Keratinocyte (primary cell): ENCODE measurements at regions not wholly inside any gene's neighbourhood (a gene's known extent, or its start where the extent isn't known, plus 50 kb on each side); places are given as distances from the start of the nearest gene placed in this dataset.
A peak's percentile ranks its signal among the peaks of the same experiment; 100 is the strongest.

ENCODE experiments used
- DNase-seq: peaks from one replicate; pipeline ENCODE4 v3.0.0-alpha.2; 2011; ENCODE audit warnings: low read depth, missing footprints, low spot score
- FAIRE-seq: peaks from 2 replicates; lab custom pipeline; 2011; peaks lifted over from hg19 to GRCh38; lab: Jason Lieb, UNC
- H2AFZ ChIP-seq: 2 replicates; pipeline ENCODE4 v1.6.0; 2012; ENCODE audit warnings: low read length, control low read depth, inconsistent platforms; ENCODE audit not compliant: control insufficient read depth
- H3K27ac ChIP-seq: 2 replicates; pipeline ENCODE4 v1.5.1; 2011; ENCODE audit warnings: low read length; ENCODE audit not compliant: control insufficient read depth, insufficient read depth
- H3K27me3 ChIP-seq: 3 replicates; pipeline ENCODE4 v1.6.0; 2011; ENCODE audit warnings: low read length; ENCODE audit not compliant: control insufficient read depth, insufficient read depth; ENCODE audit errors: extremely low read depth
- H3K36me3 ChIP-seq, 2 experiments: 2 replicates in 1 of 2; 3 replicates in 1 of 2; pipeline ENCODE4 v1.5.1; 2011; ENCODE audit warnings: low read length in 2 of 2, mild to moderate bottlenecking in 1 of 2; ENCODE audit not compliant: control insufficient read depth in 2 of 2, insufficient read depth in 2 of 2; ENCODE audit errors: extremely low read depth in 1 of 2
- H3K4me1 ChIP-seq: 3 replicates; pipeline ENCODE4 v1.5.1; 2011; ENCODE audit warnings: low read length; ENCODE audit not compliant: control insufficient read depth, insufficient read depth; ENCODE audit errors: extremely low read depth
- H3K4me2 ChIP-seq: 3 replicates; pipeline ENCODE4 v1.6.0; 2011; ENCODE audit warnings: low read depth, low read length; ENCODE audit not compliant: control insufficient read depth, insufficient read depth; ENCODE audit errors: extremely low read depth
- H3K4me3 ChIP-seq, 3 experiments: fragments of 200-600 bp in 1 of 3; sonication (generic) in 1 of 3; 2 replicates in 2 of 3; 3 replicates in 1 of 3; pipeline ENCODE4 v1.5.1; 2011 to 2016; ENCODE audit warnings: low read length in 3 of 3, mild to moderate bottlenecking in 3 of 3, control low read depth in 2 of 3, inconsistent platforms in 1 of 3, low read depth in 1 of 3, mixed read lengths in 1 of 3, mixed run types in 1 of 3, moderate library complexity in 1 of 3; ENCODE audit not compliant: control insufficient read depth in 2 of 3, insufficient read depth in 2 of 3; ENCODE audit errors: extremely low read depth in 1 of 3
- H3K79me2 ChIP-seq: 2 replicates; pipeline ENCODE4 v1.6.0; 2012; ENCODE audit warnings: low read length; ENCODE audit not compliant: control insufficient read depth, insufficient read depth
- H3K9ac ChIP-seq: 3 replicates; pipeline ENCODE4 v1.6.0; 2011; ENCODE audit warnings: low read length; ENCODE audit not compliant: control insufficient read depth, insufficient read depth; ENCODE audit errors: extremely low read depth
- H3K9me1 ChIP-seq: 3 replicates; pipeline ENCODE4 v1.6.0; 2011; ENCODE audit warnings: low read length; ENCODE audit not compliant: control insufficient read depth, insufficient read depth; ENCODE audit errors: extremely low read depth
- H3K9me3 ChIP-seq: 2 replicates; pipeline ENCODE4 v1.5.1; 2012; ENCODE audit warnings: low read depth, low read length; ENCODE audit not compliant: control insufficient read depth
- H4K20me1 ChIP-seq: 3 replicates; pipeline ENCODE4 v1.6.0; 2011; ENCODE audit warnings: low read length; ENCODE audit not compliant: control insufficient read depth, insufficient read depth; ENCODE audit errors: extremely low read depth
- EZH2 ChIP-seq: IDR thresholded peaks from one replicate; pipeline ENCODE4 v1.6.1; 2012; ENCODE audit warnings: inconsistent platforms, mild to moderate bottlenecking, low read length, moderate library complexity
- dilution Hi-C: fragments of 300-500 bp; cut with MboI; formaldehyde crosslinking; loops from one replicate; pipeline ENCODE4 v1.7.0; 2020; ENCODE audit warnings: low sequenced_read_pairs; ENCODE audit not compliant: extremely low pct_ligation_motif_present
- TF ChIP-seq, protein P1 (sequence below), 3 experiments: IDR thresholded peaks in 1 of 3; conservative IDR thresholded peaks in 1 of 3; optimal IDR thresholded peaks in 1 of 3; 2 replicates in 2 of 3; 3 replicates in 1 of 3; pipeline versions ENCODE3 to v1.5.1; 2011; ENCODE audit warnings: low read length in 3 of 3, mild to moderate bottlenecking in 3 of 3, moderate library complexity in 2 of 3, control low read depth in 1 of 3, inconsistent platforms in 1 of 3; ENCODE audit not compliant: insufficient read depth in 2 of 3; ENCODE audit errors: extremely low read depth in 1 of 3

DNA sequence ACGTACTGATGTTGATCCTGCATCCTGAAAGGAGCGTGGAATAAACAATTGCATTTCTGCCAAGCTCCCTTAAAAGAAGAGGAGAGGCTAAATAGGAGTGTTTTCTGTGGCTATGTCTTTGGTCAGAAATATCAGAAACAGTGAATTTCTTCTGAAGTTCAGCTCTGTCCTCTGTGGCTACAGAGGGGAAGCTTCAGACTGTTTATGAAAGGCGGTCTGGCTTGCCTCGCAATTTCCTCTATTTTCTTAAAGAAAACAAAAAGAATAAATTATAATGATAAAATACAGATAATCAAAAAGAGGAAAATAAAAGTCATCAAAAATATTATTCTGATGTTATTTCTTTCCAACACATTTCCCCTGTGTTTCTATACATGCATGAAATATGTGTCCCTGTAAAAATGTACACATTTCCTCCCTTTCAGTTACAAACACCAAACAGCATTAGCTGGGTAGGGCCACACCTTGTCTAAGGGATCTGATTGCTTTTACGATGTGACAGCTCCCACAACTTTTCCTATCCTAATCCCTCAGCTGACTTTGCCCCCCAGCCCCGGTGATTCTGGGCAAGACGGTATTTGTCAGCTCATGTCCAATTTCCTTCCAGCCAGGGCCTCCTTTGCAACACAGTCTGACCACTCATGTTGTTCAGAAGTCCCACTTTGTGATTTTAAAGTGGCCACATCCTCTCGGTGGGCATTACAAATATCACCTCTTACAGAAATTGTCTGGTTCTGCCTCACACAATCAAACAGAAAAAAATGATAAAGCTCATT is 439.0 kb downstream of the HS3ST3B1 start:
- dilution Hi-C loops = no loop called here
- no peak for TF ChIP-seq EZH2
- TF ChIP-seq, protein P1, sequence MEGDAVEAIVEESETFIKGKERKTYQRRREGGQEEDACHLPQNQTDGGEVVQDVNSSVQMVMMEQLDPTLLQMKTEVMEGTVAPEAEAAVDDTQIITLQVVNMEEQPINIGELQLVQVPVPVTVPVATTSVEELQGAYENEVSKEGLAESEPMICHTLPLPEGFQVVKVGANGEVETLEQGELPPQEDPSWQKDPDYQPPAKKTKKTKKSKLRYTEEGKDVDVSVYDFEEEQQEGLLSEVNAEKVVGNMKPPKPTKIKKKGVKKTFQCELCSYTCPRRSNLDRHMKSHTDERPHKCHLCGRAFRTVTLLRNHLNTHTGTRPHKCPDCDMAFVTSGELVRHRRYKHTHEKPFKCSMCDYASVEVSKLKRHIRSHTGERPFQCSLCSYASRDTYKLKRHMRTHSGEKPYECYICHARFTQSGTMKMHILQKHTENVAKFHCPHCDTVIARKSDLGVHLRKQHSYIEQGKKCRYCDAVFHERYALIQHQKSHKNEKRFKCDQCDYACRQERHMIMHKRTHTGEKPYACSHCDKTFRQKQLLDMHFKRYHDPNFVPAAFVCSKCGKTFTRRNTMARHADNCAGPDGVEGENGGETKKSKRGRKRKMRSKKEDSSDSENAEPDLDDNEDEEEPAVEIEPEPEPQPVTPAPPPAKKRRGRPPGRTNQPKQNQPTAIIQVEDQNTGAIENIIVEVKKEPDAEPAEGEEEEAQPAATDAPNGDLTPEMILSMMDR (optimal IDR thresholded peaks at IDR 0.05 in 1 of 3, IDR thresholded peaks at IDR 0.05 in 1 of 3, conservative IDR thresholded peaks at IDR 0.05 in 1 of 3; ENCODE audit: extremely low read depth in 1 of 3, insufficient read depth in 2 of 3, low read length in 3 of 3) = no peak
- peaks cover 3% of the 10 kb centered on the region for H3K9me1 ChIP-seq
- H3K9ac ChIP-seq = no peak overlapping the region
- no peak overlapping the region for H3K27ac ChIP-seq
- H2AFZ ChIP-seq = no peak overlapping the region
- no peaks in the 10 kb centered on the region for H3K36me3 ChIP-seq
- H4K20me1 ChIP-seq = no peaks in the 10 kb centered on the region
- H3K4me3 ChIP-seq = no peak overlapping the region
- no peaks in the 10 kb centered on the region for H3K9me3 ChIP-seq
- FAIRE-seq = no peak
- no peak overlapping the region for H3K4me2 ChIP-seq
- H3K27me3 ChIP-seq = no peaks in the 10 kb centered on the region
- H3K79me2 ChIP-seq = no peaks in the 10 kb centered on the region
- H3K4me1 ChIP-seq = peaks cover 26% of the 10 kb centered on the region
- DNase-seq = no peak

DNA sequence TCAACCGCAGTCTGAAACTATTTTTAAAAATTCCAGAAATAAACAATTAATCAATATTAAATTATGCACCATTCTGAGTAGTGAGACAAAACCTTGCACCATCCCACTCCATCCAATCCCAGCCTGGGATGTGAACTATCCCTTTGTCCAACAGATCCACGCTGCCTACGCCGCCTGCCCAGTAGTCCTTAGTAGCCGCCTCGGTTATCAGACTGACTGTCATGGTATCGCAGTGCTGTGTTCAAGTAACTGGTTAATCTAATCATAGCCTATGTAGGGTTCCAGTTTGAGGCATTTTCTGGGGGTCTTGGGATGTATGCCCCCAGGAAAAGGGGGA is 437.7 kb downstream of the HS3ST3B1 start:
- peak overlapping the region; percentile 69 for H3K4me2 ChIP-seq
- peaks cover 22% of the 10 kb centered on the region for H3K4me1 ChIP-seq
- peak overlapping the region in 2 of 3 experiments; percentile 24 to 29 for H3K4me3 ChIP-seq
- peaks cover 3% of the 10 kb centered on the region for H3K9me1 ChIP-seq
- TF ChIP-seq EZH2 = no peak
- TF ChIP-seq, protein P1 (optimal IDR thresholded peaks at IDR 0.05 in 1 of 3, IDR thresholded peaks at IDR 0.05 in 1 of 3, conservative IDR thresholded peaks at IDR 0.05 in 1 of 3; ENCODE audit: extremely low read depth in 1 of 3, insufficient read depth in 2 of 3, low read length in 3 of 3) = no peak
- no peaks in the 10 kb centered on the region for H3K36me3 ChIP-seq
- peak overlapping the region; percentile 87 for H3K27ac ChIP-seq
- no peaks in the 10 kb centered on the region for H3K27me3 ChIP-seq
- H3K79me2 ChIP-seq = no peaks in the 10 kb centered on the region
- peak overlapping the region; percentile 39 for H3K9ac ChIP-seq
- no peak overlapping the region for H2AFZ ChIP-seq
- no peak for DNase-seq
- no peaks in the 10 kb centered on the region for H3K9me3 ChIP-seq
- dilution Hi-C loops = no loop called here
- H4K20me1 ChIP-seq = no peaks in the 10 kb centered on the region
- FAIRE-seq = no peak
